Spleen (tissue), 7 donors: ENCODE measurements at regions not wholly inside any gene's neighbourhood (a gene's known extent, or its start where the extent isn't known, plus 50 kb on each side); places are given as distances from the start of the nearest gene placed in this dataset.

Source experiments
- POLR2A ChIP-seq, 3 donors: fragments of 450-650 bp; IDR thresholded peaks; one replicate each; pipeline ENCODE4 v1.5.1; 2017; ENCODE audit warnings: antibody characterized with exemption in 3 of 3, mild to moderate bottlenecking in 1 of 3
- TF ChIP-seq, protein P1 (sequence below), 11 experiments: fragments of 200-600 bp in 7 of 11; fragments of 450-650 bp in 4 of 11; sonication (generic) in 4 of 11; IDR thresholded peaks in 8 of 11; conservative IDR thresholded peaks in 3 of 11; 1 replicate in 7 of 11; 2 replicates in 4 of 11; pipeline versions ENCODE4 v1.4.0 to v1.8.0; 2016 to 2021; ENCODE audit warnings: antibody characterized with exemption in 11 of 11, inconsistent platforms in 4 of 11, mild to moderate bottlenecking in 1 of 11
- donor health status: DM: no; HTN: no; CAD: no; lungs with moderate emphysema.
- donor health status: DM: no; HTN: no; CAD: no.
- donor health status: DM: no; HTN: no; CAD: no.

DNA sequence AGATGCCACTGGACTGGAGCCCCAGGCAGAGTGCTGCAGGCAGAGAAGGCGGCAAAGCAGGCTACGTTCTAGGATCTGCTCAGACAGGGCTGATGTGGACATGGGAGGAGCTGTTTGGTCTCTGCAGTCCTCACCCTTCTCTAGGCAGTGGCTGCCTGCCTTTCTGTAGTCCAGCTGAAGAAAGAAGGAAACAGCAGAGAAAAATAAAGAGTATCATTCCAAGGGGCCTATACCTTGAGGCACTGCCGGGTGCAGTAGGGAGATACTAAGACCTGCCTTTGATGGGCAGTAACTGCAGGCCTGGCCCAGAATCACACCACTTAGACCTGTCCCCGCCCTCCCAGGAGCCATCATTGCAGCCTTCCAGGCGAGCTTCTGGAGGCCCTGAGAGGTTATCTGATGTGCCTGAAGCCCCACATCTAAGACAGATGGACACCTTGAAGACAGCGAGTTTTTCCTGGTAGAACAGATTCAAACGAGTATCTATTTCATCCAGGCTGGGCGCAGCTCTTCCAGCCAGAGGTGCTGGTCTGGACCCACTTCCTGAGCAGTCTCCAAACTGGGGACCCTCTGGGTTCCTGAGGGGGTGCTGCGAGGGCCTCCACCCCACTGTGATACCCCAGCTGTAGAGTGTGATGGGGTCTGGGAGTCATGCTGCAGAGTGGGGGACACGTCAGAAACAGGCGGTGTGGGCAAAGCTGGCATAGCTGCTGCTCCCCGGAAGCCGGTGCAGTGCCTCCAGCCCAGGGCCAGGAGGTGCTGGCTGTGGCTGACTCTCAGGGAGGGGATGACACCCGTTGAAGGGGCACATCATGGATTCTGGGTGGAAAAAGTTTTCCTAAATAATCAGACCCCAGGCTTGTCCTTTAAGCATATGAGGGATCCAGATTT is 87.3 kb upstream of the OTOS start:
- TF ChIP-seq, protein P1, sequence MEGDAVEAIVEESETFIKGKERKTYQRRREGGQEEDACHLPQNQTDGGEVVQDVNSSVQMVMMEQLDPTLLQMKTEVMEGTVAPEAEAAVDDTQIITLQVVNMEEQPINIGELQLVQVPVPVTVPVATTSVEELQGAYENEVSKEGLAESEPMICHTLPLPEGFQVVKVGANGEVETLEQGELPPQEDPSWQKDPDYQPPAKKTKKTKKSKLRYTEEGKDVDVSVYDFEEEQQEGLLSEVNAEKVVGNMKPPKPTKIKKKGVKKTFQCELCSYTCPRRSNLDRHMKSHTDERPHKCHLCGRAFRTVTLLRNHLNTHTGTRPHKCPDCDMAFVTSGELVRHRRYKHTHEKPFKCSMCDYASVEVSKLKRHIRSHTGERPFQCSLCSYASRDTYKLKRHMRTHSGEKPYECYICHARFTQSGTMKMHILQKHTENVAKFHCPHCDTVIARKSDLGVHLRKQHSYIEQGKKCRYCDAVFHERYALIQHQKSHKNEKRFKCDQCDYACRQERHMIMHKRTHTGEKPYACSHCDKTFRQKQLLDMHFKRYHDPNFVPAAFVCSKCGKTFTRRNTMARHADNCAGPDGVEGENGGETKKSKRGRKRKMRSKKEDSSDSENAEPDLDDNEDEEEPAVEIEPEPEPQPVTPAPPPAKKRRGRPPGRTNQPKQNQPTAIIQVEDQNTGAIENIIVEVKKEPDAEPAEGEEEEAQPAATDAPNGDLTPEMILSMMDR (IDR thresholded peaks at IDR 0.05 in 8 of 11, conservative IDR thresholded peaks at IDR 0.05 in 3 of 11): no peak
- no peak for TF ChIP-seq POLR2A (IDR thresholded peaks at IDR 0.05)
